ENCODE measurements at regions not wholly inside any gene's neighbourhood (a gene's known extent, or its start where the extent isn't known, plus 50 kb on each side); places are given as distances from the start of the nearest gene placed in this dataset.

DNA sequence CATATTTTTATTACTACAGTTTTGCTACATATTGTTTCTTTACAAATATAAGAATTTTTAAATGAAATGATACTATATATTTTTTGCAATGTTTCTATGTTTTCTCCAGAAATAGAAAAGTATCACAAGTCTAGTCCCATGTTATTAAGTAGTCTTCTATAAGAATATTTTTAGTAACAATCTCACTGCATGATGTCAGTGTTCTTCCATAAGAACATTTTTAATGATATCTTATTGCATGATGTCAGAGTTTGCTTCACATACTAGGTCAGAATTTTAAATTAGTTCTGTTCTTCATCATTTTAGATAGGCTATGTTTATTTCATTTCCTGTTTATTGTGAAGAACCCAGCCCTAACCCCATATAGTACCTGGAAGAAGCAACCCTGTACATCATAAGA lies 265.3 kb upstream of the IL12A start:
- TF ChIP-seq POLR2AphosphoS5 (IDR thresholded peaks at IDR 0.05): no peak
- TF ChIP-seq, protein P1, sequence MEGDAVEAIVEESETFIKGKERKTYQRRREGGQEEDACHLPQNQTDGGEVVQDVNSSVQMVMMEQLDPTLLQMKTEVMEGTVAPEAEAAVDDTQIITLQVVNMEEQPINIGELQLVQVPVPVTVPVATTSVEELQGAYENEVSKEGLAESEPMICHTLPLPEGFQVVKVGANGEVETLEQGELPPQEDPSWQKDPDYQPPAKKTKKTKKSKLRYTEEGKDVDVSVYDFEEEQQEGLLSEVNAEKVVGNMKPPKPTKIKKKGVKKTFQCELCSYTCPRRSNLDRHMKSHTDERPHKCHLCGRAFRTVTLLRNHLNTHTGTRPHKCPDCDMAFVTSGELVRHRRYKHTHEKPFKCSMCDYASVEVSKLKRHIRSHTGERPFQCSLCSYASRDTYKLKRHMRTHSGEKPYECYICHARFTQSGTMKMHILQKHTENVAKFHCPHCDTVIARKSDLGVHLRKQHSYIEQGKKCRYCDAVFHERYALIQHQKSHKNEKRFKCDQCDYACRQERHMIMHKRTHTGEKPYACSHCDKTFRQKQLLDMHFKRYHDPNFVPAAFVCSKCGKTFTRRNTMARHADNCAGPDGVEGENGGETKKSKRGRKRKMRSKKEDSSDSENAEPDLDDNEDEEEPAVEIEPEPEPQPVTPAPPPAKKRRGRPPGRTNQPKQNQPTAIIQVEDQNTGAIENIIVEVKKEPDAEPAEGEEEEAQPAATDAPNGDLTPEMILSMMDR (IDR thresholded peaks at IDR 0.05; ENCODE audit: poor library complexity, severe bottlenecking): no peak
- TF ChIP-seq MXI1 (conservative IDR thresholded peaks at IDR 0.05; ENCODE audit: poor library complexity, severe bottlenecking): no peak
- no peak for TF ChIP-seq EP300 (conservative IDR thresholded peaks at IDR 0.05; ENCODE audit: poor library complexity, severe bottlenecking)
- TF ChIP-seq RAD21 (conservative IDR thresholded peaks at IDR 0.05): no peak
- no peak for TF ChIP-seq EZH2 (IDR thresholded peaks at IDR 0.05; ENCODE audit: borderline replicate concordance, insufficient read depth, low read length, poor library complexity, severe bottlenecking)
- no peak for TF ChIP-seq SMC3 (conservative IDR thresholded peaks at IDR 0.05; ENCODE audit: poor library complexity)
- TF ChIP-seq REST (IDR thresholded peaks at IDR 0.05; ENCODE audit: borderline replicate concordance): no peak
- no peak for TF ChIP-seq TAF1 (IDR thresholded peaks at IDR 0.05; ENCODE audit: low read depth)

All from neural cell (in vitro differentiated cells).